A673 (cell line): ENCODE measurements at regions not wholly inside any gene's neighbourhood (a gene's known extent, or its start where the extent isn't known, plus 50 kb on each side); places are given as distances from the start of the nearest gene placed in this dataset.

Experiments used
- EZH2 ChIP-seq: fragments of 200-600 bp; sonication (generic); IDR thresholded peaks from 2 replicates; pipeline ENCODE4 v1.6.1; 2017; ENCODE audit warnings: borderline replicate concordance, low read depth, mild to moderate bottlenecking, mixed read lengths, antibody characterized with exemption, low read length; ENCODE audit not compliant: poor library complexity, severe bottlenecking
- TF ChIP-seq, protein P1 (sequence below): fragments of 300-800, 200-600 bp; sonication (generic); conservative IDR thresholded peaks from 2 replicates; pipeline ENCODE4 v1.5.1; 2017; ENCODE audit warnings: low read depth, mild to moderate bottlenecking, antibody characterized with exemption, low read length, moderate library complexity, mixed read lengths

- TF ChIP-seq, protein P1, sequence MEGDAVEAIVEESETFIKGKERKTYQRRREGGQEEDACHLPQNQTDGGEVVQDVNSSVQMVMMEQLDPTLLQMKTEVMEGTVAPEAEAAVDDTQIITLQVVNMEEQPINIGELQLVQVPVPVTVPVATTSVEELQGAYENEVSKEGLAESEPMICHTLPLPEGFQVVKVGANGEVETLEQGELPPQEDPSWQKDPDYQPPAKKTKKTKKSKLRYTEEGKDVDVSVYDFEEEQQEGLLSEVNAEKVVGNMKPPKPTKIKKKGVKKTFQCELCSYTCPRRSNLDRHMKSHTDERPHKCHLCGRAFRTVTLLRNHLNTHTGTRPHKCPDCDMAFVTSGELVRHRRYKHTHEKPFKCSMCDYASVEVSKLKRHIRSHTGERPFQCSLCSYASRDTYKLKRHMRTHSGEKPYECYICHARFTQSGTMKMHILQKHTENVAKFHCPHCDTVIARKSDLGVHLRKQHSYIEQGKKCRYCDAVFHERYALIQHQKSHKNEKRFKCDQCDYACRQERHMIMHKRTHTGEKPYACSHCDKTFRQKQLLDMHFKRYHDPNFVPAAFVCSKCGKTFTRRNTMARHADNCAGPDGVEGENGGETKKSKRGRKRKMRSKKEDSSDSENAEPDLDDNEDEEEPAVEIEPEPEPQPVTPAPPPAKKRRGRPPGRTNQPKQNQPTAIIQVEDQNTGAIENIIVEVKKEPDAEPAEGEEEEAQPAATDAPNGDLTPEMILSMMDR = no peak
- TF ChIP-seq EZH2 = no peak
These were observed 186.5 kb upstream of the PPP2R3A start for GRCh38 chr3:135779024-135779423.
